GM10266 (cell line): ENCODE measurements at regions not wholly inside any gene's neighbourhood (a gene's known extent, or its start where the extent isn't known, plus 50 kb on each side); places are given as distances from the start of the nearest gene placed in this dataset.
"Not testable (repeated sequence)": the region's sequence is repeated elsewhere in the genome, so short reads cannot be mapped to it uniquely, and the experiment has no call there.

Source experiments
- DNase-seq: peaks from one replicate; pipeline ENCODE4 v3.0.0; 2012; ENCODE audit errors: extremely low spot score
- TF ChIP-seq, protein P1 (sequence below): IDR thresholded peaks from 2 replicates; pipeline ENCODE4 v1.5.1; 2012; ENCODE audit warnings: mild to moderate bottlenecking, low read depth; ENCODE audit not compliant: control insufficient read depth, insufficient read depth; ENCODE audit errors: missing control alignments

DNA sequence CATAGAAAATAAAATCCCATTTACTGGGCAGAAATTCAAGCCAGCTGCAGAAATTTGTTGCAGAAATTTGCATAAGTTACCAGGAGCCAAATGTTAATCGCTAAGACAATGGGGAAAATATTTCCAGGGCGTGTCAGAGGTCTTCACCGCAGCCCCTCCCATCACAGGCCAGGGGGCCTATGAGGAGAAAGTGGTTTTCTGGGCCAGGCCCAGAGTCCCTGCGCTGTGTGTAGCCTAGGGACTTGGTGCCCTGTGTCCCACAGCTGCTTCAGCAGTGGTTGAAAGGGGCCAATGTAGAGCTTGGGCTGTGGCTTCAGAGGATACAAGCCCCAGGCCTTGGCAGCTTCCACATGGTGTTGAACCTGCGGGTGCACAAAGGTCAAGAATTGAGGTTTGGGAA, 278.9 kb upstream of the PCDH9 start:
- no peak for DNase-seq
- TF ChIP-seq, protein P1, sequence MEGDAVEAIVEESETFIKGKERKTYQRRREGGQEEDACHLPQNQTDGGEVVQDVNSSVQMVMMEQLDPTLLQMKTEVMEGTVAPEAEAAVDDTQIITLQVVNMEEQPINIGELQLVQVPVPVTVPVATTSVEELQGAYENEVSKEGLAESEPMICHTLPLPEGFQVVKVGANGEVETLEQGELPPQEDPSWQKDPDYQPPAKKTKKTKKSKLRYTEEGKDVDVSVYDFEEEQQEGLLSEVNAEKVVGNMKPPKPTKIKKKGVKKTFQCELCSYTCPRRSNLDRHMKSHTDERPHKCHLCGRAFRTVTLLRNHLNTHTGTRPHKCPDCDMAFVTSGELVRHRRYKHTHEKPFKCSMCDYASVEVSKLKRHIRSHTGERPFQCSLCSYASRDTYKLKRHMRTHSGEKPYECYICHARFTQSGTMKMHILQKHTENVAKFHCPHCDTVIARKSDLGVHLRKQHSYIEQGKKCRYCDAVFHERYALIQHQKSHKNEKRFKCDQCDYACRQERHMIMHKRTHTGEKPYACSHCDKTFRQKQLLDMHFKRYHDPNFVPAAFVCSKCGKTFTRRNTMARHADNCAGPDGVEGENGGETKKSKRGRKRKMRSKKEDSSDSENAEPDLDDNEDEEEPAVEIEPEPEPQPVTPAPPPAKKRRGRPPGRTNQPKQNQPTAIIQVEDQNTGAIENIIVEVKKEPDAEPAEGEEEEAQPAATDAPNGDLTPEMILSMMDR = no peak

DNA sequence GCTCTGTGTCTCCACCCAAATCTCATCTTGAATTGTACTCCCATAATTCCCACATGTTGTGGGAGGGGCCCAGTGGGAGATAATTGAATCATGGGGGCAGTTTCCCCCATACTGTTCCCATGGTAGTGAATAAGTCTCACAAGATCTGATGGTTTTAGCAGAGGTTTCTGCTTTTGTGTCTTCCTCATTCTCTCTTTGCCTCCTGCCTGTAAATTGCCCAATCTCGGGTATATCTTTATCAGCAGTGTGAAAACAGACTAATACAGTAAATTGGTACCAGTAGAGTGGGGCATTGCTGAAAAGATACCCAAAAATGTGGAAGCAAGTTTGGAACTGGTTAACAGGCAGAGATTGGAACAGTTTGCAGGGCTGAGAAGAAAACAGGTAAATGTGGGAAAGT, 278.1 kb upstream of the PCDH9 start:
- not testable (repeated sequence) for DNase-seq

- TF ChIP-seq, protein P1 = no peak
- DNase-seq = no peak
Measured at GRCh38 chr13:67506407-67506806, 276.3 kb upstream of the PCDH9 start.

DNA sequence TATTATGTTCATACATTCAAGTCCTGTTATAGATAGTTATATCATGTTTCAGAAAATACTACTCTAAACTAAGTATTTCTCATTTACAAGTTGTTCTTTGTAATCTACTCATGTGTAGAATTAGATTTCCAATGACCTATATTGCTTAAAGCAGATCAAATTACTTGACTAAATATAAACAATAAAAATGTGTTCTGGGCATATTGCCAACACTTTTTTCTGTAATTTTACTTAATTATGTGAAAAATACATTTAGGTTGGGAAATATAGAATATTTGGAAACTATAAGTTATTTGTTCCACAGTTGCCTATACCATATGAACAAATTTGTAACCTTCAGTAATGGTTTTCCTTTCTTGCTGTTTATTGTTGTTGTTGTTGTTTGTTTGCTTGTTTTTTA, 275.2 kb upstream of the PCDH9 start:
- DNase-seq = no peak
- TF ChIP-seq, protein P1 = no peak

GRCh38 chr13:67498948-67499347, 268.8 kb upstream of the PCDH9 start:
- TF ChIP-seq, protein P1 = no peak
- DNase-seq = no peak

- no peak for DNase-seq
Measured at GRCh38 chr13:67493835-67494234, 263.7 kb upstream of the PCDH9 start.

DNA sequence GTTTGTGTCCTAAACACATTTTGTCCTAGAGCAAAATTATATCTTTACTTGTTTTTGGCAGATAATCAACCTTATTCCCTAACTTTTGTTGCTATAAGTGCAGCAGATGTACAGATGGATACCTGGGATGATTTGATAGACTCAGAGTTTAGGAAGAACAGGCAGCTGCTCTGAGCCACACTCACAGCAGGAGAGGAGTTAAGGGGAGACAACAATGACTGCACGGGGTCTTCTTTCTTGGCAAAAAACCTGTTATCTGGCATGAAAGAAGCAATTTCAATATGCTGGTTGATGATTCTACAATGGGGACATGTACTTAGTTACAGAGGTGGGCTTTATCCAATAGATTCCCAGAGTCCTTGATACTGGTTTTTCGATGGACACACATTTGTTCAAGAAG, 258.9 kb upstream of the PCDH9 start:
- TF ChIP-seq, protein P1 = no peak
- no peak for DNase-seq

More at GRCh38 chr13:67493835-67494234, 263.7 kb upstream of the PCDH9 start:
- TF ChIP-seq, protein P1 = no peak

DNA sequence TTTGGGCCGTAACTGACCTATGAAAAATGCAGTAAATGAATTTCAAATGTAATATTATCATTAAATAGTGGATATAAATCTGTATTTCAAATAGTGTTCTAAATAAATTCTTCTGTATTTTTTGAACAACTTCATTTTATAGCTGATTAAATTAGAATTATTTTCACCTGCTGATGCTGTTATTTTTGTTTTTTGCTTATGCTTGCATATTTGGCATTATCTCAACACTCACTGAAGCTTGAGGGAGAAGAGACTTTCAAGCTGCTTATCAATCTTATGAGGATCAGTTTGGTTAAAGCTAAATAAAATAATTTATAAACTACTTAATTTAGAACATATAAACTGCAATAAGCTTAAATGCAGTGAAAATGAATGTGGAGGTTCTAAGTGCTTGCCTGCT, 251.3 kb upstream of the PCDH9 start:
- no peak for DNase-seq
- TF ChIP-seq, protein P1 = no peak
